Upper lobe of left lung (tissue), 6 donors: ENCODE measurements at regions not wholly inside any gene's neighbourhood (a gene's known extent, or its start where the extent isn't known, plus 50 kb on each side); places are given as distances from the start of the nearest gene placed in this dataset.

ENCODE experiments used
- ATAC-seq, 2 donors: fragments of 200-7000 bp; cut with Tn5 transposase; one replicate each; pipeline ENCODE4 v1.9.1; 2022; ENCODE audit warnings: mild to moderate bottlenecking in 2 of 2, moderate library complexity in 2 of 2; ENCODE audit not compliant: low FRiP score in 2 of 2
- DNase-seq, 2 donors: peaks; one replicate each; pipeline ENCODE4 v3.0.0-alpha.2; 2019 to 2020
- H3K27ac ChIP-seq, 4 donors: fragments of 200-600 bp; sonication (generic); one replicate each; pipeline ENCODE4 v1.5.1; 2016 to 2019
- H3K27me3 ChIP-seq, 4 donors: fragments of 200-600 bp; sonication (generic); one replicate each; pipeline ENCODE4 v1.5.1; 2017 to 2019
- H3K36me3 ChIP-seq, 4 donors: fragments of 200-600 bp; sonication (generic); one replicate each; pipeline ENCODE4 v1.5.1; 2016 to 2019
- H3K4me1 ChIP-seq, 4 donors: fragments of 200-600 bp; sonication (generic); one replicate each; pipeline ENCODE4 v1.5.1; 2018 to 2019
- H3K4me3 ChIP-seq, 4 donors: fragments of 200-600 bp; sonication (generic); one replicate each; pipeline ENCODE4 v1.5.1; 2017 to 2019; ENCODE audit warnings: mild to moderate bottlenecking in 2 of 4, moderate library complexity in 1 of 4
- H3K9me3 ChIP-seq, 4 donors: fragments of 200-600 bp; sonication (generic); one replicate each; pipeline ENCODE4 v1.5.1; 2018 to 2019
- EP300 ChIP-seq, 4 donors: sonication (generic); formaldehyde crosslinking; IDR thresholded peaks; one replicate each; pipeline ENCODE4 v1.5.1; 2017; ENCODE audit warnings: antibody characterized with exemption in 4 of 4, control low read depth in 2 of 4
- POLR2A ChIP-seq, 4 donors: fragments of 450-650 bp; IDR thresholded peaks; one replicate each; pipeline ENCODE4 v1.5.1; 2016 to 2017; ENCODE audit warnings: antibody characterized with exemption in 4 of 4, mild to moderate bottlenecking in 2 of 4
- POLR2AphosphoS5 ChIP-seq, 2 donors: sonication (generic); formaldehyde crosslinking; IDR thresholded peaks; one replicate each; pipeline ENCODE4 v1.5.1; 2017; ENCODE audit warnings: antibody characterized with exemption in 2 of 2
- WGBS, 2 donors: methylation state at CpG; one replicate each; pipeline ENCODE4 v1.1.5; 2017 to 2018; 5-methylcytosine and 5-hydroxymethylcytosine counted together
- TF ChIP-seq, protein P1 (sequence below), 6 experiments: fragments of 450-650 bp in 4 of 6; fragments of 200-600 bp in 2 of 6; sonication (generic) in 2 of 6; IDR thresholded peaks; one replicate each; pipeline ENCODE4 v1.5.1; 2016 to 2019; ENCODE audit warnings: antibody characterized with exemption in 6 of 6
- donor health status: DM: no; HTN: no; CAD: no; lungs with moderate emphysema.
- donor health status: DM: no; HTN: yes; CAD: no; lungs with severe emphysema.

DNA sequence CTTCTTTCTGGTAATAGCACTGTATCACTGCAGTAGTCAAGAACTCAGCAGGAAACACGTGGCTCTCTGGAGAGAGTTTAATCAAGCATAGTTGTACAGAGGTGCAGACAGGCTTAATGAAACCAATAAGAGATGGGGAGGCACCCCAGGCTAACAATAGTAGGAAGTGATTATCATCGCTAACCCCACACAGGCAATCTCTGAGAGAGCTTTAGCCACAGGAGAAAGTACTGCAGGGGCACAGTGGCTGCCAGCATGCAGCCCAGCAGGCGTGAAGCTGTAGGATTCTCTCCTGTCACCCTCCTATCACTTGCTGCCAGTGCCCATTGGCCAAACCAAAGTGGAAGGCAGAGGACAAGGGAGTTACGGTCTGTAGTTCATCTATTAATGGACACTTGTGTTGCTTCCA, 450.0 kb upstream of the RASGEF1B start:
- H3K4me3 ChIP-seq: no peak overlapping the region
- 61 to 67% methylated on average over 2 to 4 of the region's 4 CpGs for WGBS, 2 donors
- no peaks in the 10 kb centered on the region for H3K27me3 ChIP-seq
- no peak overlapping the region for H3K27ac ChIP-seq
- no peak for DNase-seq
- H3K36me3 ChIP-seq: no peaks in the 10 kb centered on the region
- no peak for ATAC-seq
- no peaks in the 10 kb centered on the region for H3K4me1 ChIP-seq
- H3K9me3 ChIP-seq: no peaks in the 10 kb centered on the region
- no peak for TF ChIP-seq POLR2A (IDR thresholded peaks at IDR 0.05)
- TF ChIP-seq, protein P1, sequence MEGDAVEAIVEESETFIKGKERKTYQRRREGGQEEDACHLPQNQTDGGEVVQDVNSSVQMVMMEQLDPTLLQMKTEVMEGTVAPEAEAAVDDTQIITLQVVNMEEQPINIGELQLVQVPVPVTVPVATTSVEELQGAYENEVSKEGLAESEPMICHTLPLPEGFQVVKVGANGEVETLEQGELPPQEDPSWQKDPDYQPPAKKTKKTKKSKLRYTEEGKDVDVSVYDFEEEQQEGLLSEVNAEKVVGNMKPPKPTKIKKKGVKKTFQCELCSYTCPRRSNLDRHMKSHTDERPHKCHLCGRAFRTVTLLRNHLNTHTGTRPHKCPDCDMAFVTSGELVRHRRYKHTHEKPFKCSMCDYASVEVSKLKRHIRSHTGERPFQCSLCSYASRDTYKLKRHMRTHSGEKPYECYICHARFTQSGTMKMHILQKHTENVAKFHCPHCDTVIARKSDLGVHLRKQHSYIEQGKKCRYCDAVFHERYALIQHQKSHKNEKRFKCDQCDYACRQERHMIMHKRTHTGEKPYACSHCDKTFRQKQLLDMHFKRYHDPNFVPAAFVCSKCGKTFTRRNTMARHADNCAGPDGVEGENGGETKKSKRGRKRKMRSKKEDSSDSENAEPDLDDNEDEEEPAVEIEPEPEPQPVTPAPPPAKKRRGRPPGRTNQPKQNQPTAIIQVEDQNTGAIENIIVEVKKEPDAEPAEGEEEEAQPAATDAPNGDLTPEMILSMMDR (IDR thresholded peaks at IDR 0.05): no peak
- TF ChIP-seq EP300 (IDR thresholded peaks at IDR 0.05): no peak
- TF ChIP-seq POLR2AphosphoS5 (IDR thresholded peaks at IDR 0.05): no peak

DNA sequence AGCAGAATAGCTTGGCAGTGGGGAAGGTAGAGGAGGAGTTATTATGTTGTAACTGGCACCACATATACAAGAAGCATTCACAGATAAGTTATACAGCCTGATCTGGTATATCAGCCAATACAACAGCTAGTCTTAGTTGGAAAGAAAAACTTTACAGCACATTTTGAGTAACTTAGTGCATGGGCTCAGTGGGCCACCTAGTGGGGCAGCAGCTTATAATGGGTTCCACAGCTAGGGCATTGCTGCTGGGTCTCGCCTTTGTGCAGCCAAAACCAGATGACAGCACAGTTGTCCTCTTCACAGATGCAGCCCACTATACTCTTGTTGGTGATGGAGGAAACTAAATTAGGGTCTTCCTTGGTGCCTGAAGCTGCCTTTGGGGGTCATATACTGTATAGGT, 448.1 kb upstream of the RASGEF1B start:
- no peaks in the 10 kb centered on the region for H3K27me3 ChIP-seq
- H3K4me1 ChIP-seq: no peaks in the 10 kb centered on the region
- H3K9me3 ChIP-seq: no peaks in the 10 kb centered on the region
- ATAC-seq (no peak), DNase-seq (no peak)
- H3K4me3 ChIP-seq: no peak overlapping the region
- no peak overlapping the region for H3K27ac ChIP-seq
- H3K36me3 ChIP-seq: no peaks in the 10 kb centered on the region
- TF ChIP-seq EP300 (IDR thresholded peaks at IDR 0.05) (no peak), POLR2AphosphoS5 (IDR thresholded peaks at IDR 0.05) (no peak)
- TF ChIP-seq, protein P1 (IDR thresholded peaks at IDR 0.05): no peak
- WGBS, 2 donors: 100% methylated on average over 1 of the region's 1 CpG; no CpG with 5 or more reads in 1 of the 2 donors

DNA sequence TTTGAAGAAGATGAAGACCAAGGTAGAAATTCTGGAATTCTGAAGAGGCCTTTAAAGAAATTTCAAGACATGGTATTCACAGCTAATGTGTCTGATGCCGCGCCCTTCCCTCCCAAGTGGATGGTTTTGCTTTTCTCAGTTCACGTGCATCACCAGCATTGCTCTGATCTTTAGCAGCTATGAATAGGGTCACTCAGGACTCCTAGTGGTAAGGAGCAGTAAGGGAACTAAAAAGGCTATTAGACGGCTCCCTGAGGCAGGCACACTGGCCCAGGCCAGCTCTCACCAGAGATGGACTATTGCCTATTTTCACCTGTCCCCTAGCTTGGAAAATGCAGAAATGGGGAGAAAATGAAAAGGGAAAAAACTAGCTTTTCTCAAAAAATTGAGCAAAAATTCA, 447.5 kb upstream of the RASGEF1B start:
- Histone ChIP-seq H3K27ac (no peak overlapping the region), H3K36me3 (no peaks in the 10 kb centered on the region), H3K9me3 (no peaks in the 10 kb centered on the region), H3K27me3 (no peaks in the 10 kb centered on the region), H3K4me1 (no peaks in the 10 kb centered on the region), H3K4me3 (no peak overlapping the region)
- 68 to 80% methylated on average over 4 of the region's 4 CpGs for WGBS, 2 donors
- TF ChIP-seq POLR2AphosphoS5 (IDR thresholded peaks at IDR 0.05) (no peak), POLR2A (IDR thresholded peaks at IDR 0.05) (no peak)
- TF ChIP-seq, protein P1 (IDR thresholded peaks at IDR 0.05): peak in 2 of 6 experiments; percentile 13 to 34
- DNase-seq: no peak
- ATAC-seq: peak in 1 of 2 donors; percentile 60

DNA sequence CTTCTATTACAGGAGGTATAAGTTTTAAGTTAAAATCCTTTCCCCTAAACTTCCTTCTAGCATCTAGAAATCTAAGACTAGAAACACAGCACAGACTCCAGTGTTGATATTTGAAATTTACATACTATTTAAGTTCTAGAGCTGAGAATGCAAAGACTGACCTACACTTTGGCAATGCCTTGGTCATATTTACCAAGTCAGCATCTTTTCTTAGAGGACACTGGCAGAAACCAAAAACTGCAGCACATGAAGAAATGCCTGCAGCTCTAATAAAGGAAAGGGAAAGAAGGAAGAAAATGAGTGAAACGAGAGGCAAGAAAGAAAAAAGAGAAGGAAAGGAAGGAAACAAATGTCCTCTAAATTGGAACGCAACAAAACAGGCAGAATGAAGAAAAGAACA, 443.7 kb upstream of the RASGEF1B start:
- WGBS, 2 donors: 67 to 79% methylated on average over 2 of the region's 2 CpGs
- Histone ChIP-seq H3K9me3 (no peaks in the 10 kb centered on the region), H3K4me3 (no peak overlapping the region), H3K27me3 (no peaks in the 10 kb centered on the region), H3K27ac (no peak overlapping the region), H3K36me3 (no peaks in the 10 kb centered on the region), H3K4me1 (peaks cover 0 to 4% (median 0%) of the 10 kb centered on the region in 4 donors)
- TF ChIP-seq, protein P1 (IDR thresholded peaks at IDR 0.05): no peak
- TF ChIP-seq POLR2A (IDR thresholded peaks at IDR 0.05): no peak
- no peak for TF ChIP-seq POLR2AphosphoS5 (IDR thresholded peaks at IDR 0.05)
- no peak for TF ChIP-seq EP300 (IDR thresholded peaks at IDR 0.05)
- ATAC-seq (no peak), DNase-seq (no peak)

DNA sequence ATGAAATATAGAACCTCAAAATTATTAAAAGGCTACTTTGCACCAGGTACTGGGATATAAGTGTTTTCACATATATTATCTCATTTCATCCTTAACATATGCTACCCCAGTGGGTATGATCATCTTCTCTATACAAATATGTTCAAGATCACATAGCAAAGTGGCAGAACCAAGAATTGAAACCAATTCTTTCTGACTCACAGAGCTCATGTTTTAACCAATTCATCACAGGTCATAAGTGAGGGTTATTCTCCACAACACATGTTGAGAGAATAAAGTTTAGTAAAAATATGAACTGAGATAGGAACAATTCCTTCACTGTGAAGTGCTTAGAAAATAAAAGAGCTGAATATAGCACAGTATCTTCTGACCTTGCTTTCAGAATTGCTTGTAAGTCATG, 442.9 kb upstream of the RASGEF1B start:
- ATAC-seq (no peak), DNase-seq (no peak)
- no peaks in the 10 kb centered on the region for H3K9me3 ChIP-seq
- H3K27ac ChIP-seq: no peak overlapping the region
- H3K27me3 ChIP-seq: no peaks in the 10 kb centered on the region
- peaks cover 0 to 4% (median 0%) of the 10 kb centered on the region in 4 donors for H3K4me1 ChIP-seq
- TF ChIP-seq, protein P1 (IDR thresholded peaks at IDR 0.05): no peak
- no peak for TF ChIP-seq POLR2A (IDR thresholded peaks at IDR 0.05)
- TF ChIP-seq POLR2AphosphoS5 (IDR thresholded peaks at IDR 0.05): no peak
- TF ChIP-seq EP300 (IDR thresholded peaks at IDR 0.05): no peak
- H3K4me3 ChIP-seq: no peak overlapping the region
- no peaks in the 10 kb centered on the region for H3K36me3 ChIP-seq
